Neural cell (in vitro differentiated cells): ENCODE measurements at regions not wholly inside any gene's neighbourhood (a gene's known extent, or its start where the extent isn't known, plus 50 kb on each side); places are given as distances from the start of the nearest gene placed in this dataset.

Source experiments
- H2AFZ ChIP-seq: fragments of 200-600, 300-800 bp; sonication (generic), shearing (Covaris generic); 2 replicates; pipeline ENCODE4 v1.6.0; 2014; ENCODE audit warnings: low read depth, mild to moderate bottlenecking, antibody characterized with exemption, low read length, moderate library complexity
- H3F3A ChIP-seq: fragments of 200-600 bp; shearing (Covaris generic); 2 replicates; pipeline ENCODE4 v1.6.1; 2016; ENCODE audit warnings: mild to moderate bottlenecking, moderate library complexity, mixed read lengths, antibody characterized with exemption, low read length; ENCODE audit not compliant: insufficient read depth, poor library complexity, severe bottlenecking
- H3K27ac ChIP-seq: fragments of 200-600, 300-800 bp; sonication (generic), shearing (Covaris generic); 2 replicates; pipeline ENCODE4 v1.5.1; 2014; ENCODE audit warnings: mild to moderate bottlenecking, low read length, moderate library complexity
- H3K27me3 ChIP-seq: fragments of 300-800, 200-600 bp; sonication (generic), shearing (Covaris generic); 2 replicates; pipeline ENCODE4 v1.6.0; 2014; ENCODE audit warnings: mild to moderate bottlenecking, low read depth, low read length, moderate library complexity; ENCODE audit not compliant: insufficient read depth
- H3K36me3 ChIP-seq: fragments of 300-800, 200-600 bp; sonication (generic), shearing (Covaris generic); 2 replicates; pipeline ENCODE4 v1.5.1; 2014; ENCODE audit warnings: mild to moderate bottlenecking, antibody characterized with exemption, low read length, moderate library complexity; ENCODE audit not compliant: insufficient read depth
- H3K4me2 ChIP-seq: fragments of 300-800, 200-600 bp; sonication (generic), shearing (Covaris generic); 2 replicates; pipeline ENCODE4 v1.6.0; 2014; ENCODE audit warnings: mild to moderate bottlenecking, low read length
- H3K4me3 ChIP-seq: fragments of 300-800, 200-600 bp; sonication (generic), shearing (Covaris generic); 2 replicates; pipeline ENCODE4 v1.5.1; 2014; ENCODE audit warnings: mild to moderate bottlenecking, low read length, moderate library complexity
- H3K79me2 ChIP-seq: fragments of 200-600 bp; shearing (Covaris generic); replicated peaks from 2 replicates; pipeline ENCODE4 v1.6.0; 2014; ENCODE audit warnings: mild to moderate bottlenecking, low read length, moderate library complexity; ENCODE audit not compliant: insufficient read depth
- H3K9ac ChIP-seq: fragments of 300-800, 200-600 bp; sonication (generic), shearing (Covaris generic); 2 replicates; pipeline ENCODE4 v1.6.1; 2016; ENCODE audit warnings: mild to moderate bottlenecking, low read length, mixed read lengths
- H3K9me2 ChIP-seq: fragments of 200-600 bp; shearing (Covaris generic); 2 replicates; pipeline ENCODE4 v1.6.1; 2016; ENCODE audit warnings: mild to moderate bottlenecking, low read length, mixed read lengths; ENCODE audit not compliant: insufficient read depth
- H3K9me3 ChIP-seq: fragments of 200-600, 300-800 bp; sonication (generic), shearing (Covaris generic); 2 replicates; pipeline ENCODE4 v1.6.1; 2016; ENCODE audit warnings: mild to moderate bottlenecking, mixed run types, low read length, moderate library complexity, mixed read lengths
- H4K20me1 ChIP-seq: fragments of 200-600 bp; shearing (Covaris generic); 2 replicates; pipeline ENCODE4 v1.6.1; 2016; ENCODE audit warnings: mild to moderate bottlenecking, mixed run types; ENCODE audit not compliant: insufficient read depth
- CTCF ChIP-seq: fragments of 450-650 bp; IDR thresholded peaks from 2 replicates; pipeline ENCODE4 v1.5.1; 2014; ENCODE audit warnings: antibody characterized with exemption, mild to moderate bottlenecking, moderate library complexity; ENCODE audit not compliant: poor library complexity, severe bottlenecking
- EP300 ChIP-seq: fragments of 450-650 bp; conservative IDR thresholded peaks from 2 replicates; pipeline ENCODE4 v1.6.1; 2014; ENCODE audit warnings: antibody characterized with exemption, mild to moderate bottlenecking, moderate library complexity; ENCODE audit not compliant: poor library complexity, severe bottlenecking
- EZH2 ChIP-seq: fragments of 200-600, 300-800 bp; shearing (Covaris generic), sonication (generic); IDR thresholded peaks from 2 replicates; pipeline ENCODE4 v1.6.1; 2014; ENCODE audit warnings: antibody characterized with exemption, low read length, borderline replicate concordance, mild to moderate bottlenecking; ENCODE audit not compliant: insufficient read depth, poor library complexity, severe bottlenecking
- MXI1 ChIP-seq: fragments of 450-650 bp; conservative IDR thresholded peaks from 2 replicates; pipeline ENCODE4 v1.6.1; 2014; ENCODE audit warnings: antibody characterized with exemption, mild to moderate bottlenecking; ENCODE audit not compliant: poor library complexity, severe bottlenecking
- POLR2AphosphoS5 ChIP-seq: IDR thresholded peaks from 2 replicates; pipeline ENCODE4 v1.6.1; 2012
- RAD21 ChIP-seq: fragments of 450-650 bp; conservative IDR thresholded peaks from 2 replicates; pipeline ENCODE4 v1.6.1; 2014; ENCODE audit warnings: antibody characterized with exemption, mild to moderate bottlenecking, moderate library complexity
- REST ChIP-seq: IDR thresholded peaks from 2 replicates; pipeline ENCODE4 v1.6.1; 2012; ENCODE audit warnings: borderline replicate concordance
- SMC3 ChIP-seq: fragments of 450-650 bp; conservative IDR thresholded peaks from 2 replicates; pipeline ENCODE4 v1.6.1; 2014; ENCODE audit warnings: antibody characterized with exemption, mild to moderate bottlenecking, moderate library complexity; ENCODE audit not compliant: poor library complexity
- TAF1 ChIP-seq: IDR thresholded peaks from 2 replicates; pipeline ENCODE4 v1.6.1; 2012; ENCODE audit warnings: low read depth

- H3K4me3 ChIP-seq = peak overlapping the region; percentile 31
- peaks cover 3% of the 10 kb centered on the region for H3F3A ChIP-seq
- H3K9me2 ChIP-seq = no peaks in the 10 kb centered on the region
- no peak overlapping the region for H2AFZ ChIP-seq
- no peaks in the 10 kb centered on the region for H3K79me2 ChIP-seq
- H3K9me3 ChIP-seq = no peaks in the 10 kb centered on the region
- peak overlapping the region; percentile 69 for H3K27ac ChIP-seq
- no peaks in the 10 kb centered on the region for H3K27me3 ChIP-seq
- no peak for TF ChIP-seq REST
- peak; percentile 52 for TF ChIP-seq POLR2AphosphoS5
- TF ChIP-seq RAD21 = peak; percentile 83
- peak; percentile 76 for TF ChIP-seq CTCF
- peak; percentile 84 for TF ChIP-seq SMC3
- no peak for TF ChIP-seq EZH2
- no peak for TF ChIP-seq TAF1
- no peak for TF ChIP-seq MXI1
- TF ChIP-seq EP300 = peak; percentile 64
- no peak overlapping the region for H3K4me2 ChIP-seq
- no peaks in the 10 kb centered on the region for H4K20me1 ChIP-seq
- peak overlapping the region; percentile 28 for H3K9ac ChIP-seq
- no peaks in the 10 kb centered on the region for H3K36me3 ChIP-seq
These were observed 101.2 kb upstream of the FSHR start for GRCh38 chr2:49255409-49255971.

- Histone ChIP-seq H3K27ac (no peak overlapping the region), H3K4me2 (no peak overlapping the region), H3K9ac (no peak overlapping the region), H3K79me2 (no peaks in the 10 kb centered on the region), H4K20me1 (no peaks in the 10 kb centered on the region), H2AFZ (no peak overlapping the region), H3F3A (peaks cover 3% of the 10 kb centered on the region), H3K9me2 (no peaks in the 10 kb centered on the region), H3K4me3 (no peak overlapping the region), H3K27me3 (no peaks in the 10 kb centered on the region), H3K36me3 (no peaks in the 10 kb centered on the region), H3K9me3 (no peaks in the 10 kb centered on the region)
- TF ChIP-seq REST (no peak), TAF1 (no peak), POLR2AphosphoS5 (no peak), EZH2 (no peak), MXI1 (no peak), RAD21 (no peak), CTCF (no peak), SMC3 (no peak), EP300 (no peak)
These were observed 100.1 kb upstream of the FSHR start for GRCh38 chr2:49254401-49254800.
